H9 (cell line): ENCODE measurements at regions not wholly inside any gene's neighbourhood (a gene's known extent, or its start where the extent isn't known, plus 50 kb on each side); places are given as distances from the start of the nearest gene placed in this dataset.

Experiments
- DNase-seq: peaks from one replicate; pipeline ENCODE4 v3.0.0-alpha.2; 2017
- H2AFZ ChIP-seq: one replicate; pipeline ENCODE4 v1.6.1; 2013; ENCODE audit warnings: mild to moderate bottlenecking, low read length, control low read depth, moderate library complexity
- H2AK5ac ChIP-seq: 2 replicates; pipeline ENCODE4 v1.6.1; 2013; ENCODE audit warnings: low read length, control low read depth, mixed read lengths; ENCODE audit not compliant: insufficient read length
- H2BK120ac ChIP-seq: one replicate; pipeline ENCODE4 v1.6.1; 2013; ENCODE audit warnings: low read depth, mild to moderate bottlenecking, low read length, control low read depth, inconsistent platforms; ENCODE audit not compliant: poor library complexity, severe bottlenecking
- H2BK12ac ChIP-seq: 2 replicates; pipeline ENCODE4 v1.6.1; 2013; ENCODE audit warnings: low read length, control low read depth, mixed read lengths, low read depth; ENCODE audit not compliant: insufficient read length
- H2BK15ac ChIP-seq: 2 replicates; pipeline ENCODE4 v1.6.1; 2013; ENCODE audit warnings: low read depth, low read length, control low read depth
- H2BK20ac ChIP-seq: one replicate; pipeline ENCODE4 v1.6.1; 2013; ENCODE audit warnings: low read depth, mild to moderate bottlenecking, low read length, control low read depth, inconsistent platforms; ENCODE audit not compliant: poor library complexity, severe bottlenecking
- H2BK5ac ChIP-seq: 2 replicates; pipeline ENCODE4 v1.6.1; 2013; ENCODE audit warnings: low read length, control low read depth, mixed read lengths; ENCODE audit not compliant: insufficient read length
- H3K14ac ChIP-seq: 2 replicates; pipeline ENCODE4 v1.6.1; 2013; ENCODE audit warnings: low read length, control low read depth; ENCODE audit not compliant: insufficient read depth
- H3K18ac ChIP-seq: 2 replicates; pipeline ENCODE4 v1.6.1; 2013; ENCODE audit warnings: low read depth, mild to moderate bottlenecking, mixed read lengths, low read length, control low read depth; ENCODE audit not compliant: insufficient read length
- H3K23ac ChIP-seq: 2 replicates; pipeline ENCODE4 v1.6.1; 2013; ENCODE audit warnings: low read length, control low read depth, mixed read lengths, low read depth; ENCODE audit not compliant: insufficient read length
- H3K23me2 ChIP-seq: 2 replicates; pipeline ENCODE4 v1.6.1; 2013; ENCODE audit warnings: low read depth, mild to moderate bottlenecking, mixed read lengths, low read length, control low read depth; ENCODE audit not compliant: insufficient read length, poor library complexity, severe bottlenecking
- H3K27ac ChIP-seq: 2 replicates; pipeline ENCODE4 v1.5.1; 2013; ENCODE audit warnings: low read length, control low read depth, mixed read lengths, low read depth; ENCODE audit not compliant: insufficient read length
- H3K27me3 ChIP-seq: 2 replicates; pipeline ENCODE4 v1.6.1; 2013; ENCODE audit warnings: low read length, control low read depth, inconsistent platforms; ENCODE audit not compliant: insufficient read depth
- H3K4ac ChIP-seq: 2 replicates; pipeline ENCODE4 v1.6.1; 2013; ENCODE audit warnings: low read depth, mild to moderate bottlenecking, control low read depth, inconsistent platforms, low read length, moderate library complexity
- H3K4me1 ChIP-seq: 2 replicates; pipeline ENCODE4 v1.6.1; 2013; ENCODE audit warnings: low read length, control low read depth, inconsistent platforms; ENCODE audit not compliant: insufficient read depth
- H3K4me2 ChIP-seq: 2 replicates; pipeline ENCODE4 v1.6.1; 2013; ENCODE audit warnings: low read length, control low read depth, mixed read lengths; ENCODE audit not compliant: insufficient read length, insufficient read depth
- H3K56ac ChIP-seq: 2 replicates; pipeline ENCODE4 v1.6.1; 2013; ENCODE audit warnings: low read depth, mild to moderate bottlenecking, mixed read lengths, low read length, control low read depth; ENCODE audit not compliant: insufficient read length
- H3K79me1 ChIP-seq: 2 replicates; pipeline ENCODE4 v1.6.1; 2013; ENCODE audit warnings: low read depth, mild to moderate bottlenecking, moderate library complexity, low read length, control low read depth, inconsistent platforms; ENCODE audit not compliant: insufficient read depth, poor library complexity, severe bottlenecking
- H3K79me2 ChIP-seq: 2 replicates; pipeline ENCODE4 v1.6.1; 2013; ENCODE audit warnings: low read length, control low read depth, inconsistent platforms; ENCODE audit not compliant: insufficient read depth
- H3K9ac ChIP-seq: 2 replicates; pipeline ENCODE4 v1.6.1; 2013; ENCODE audit warnings: low read length, control low read depth, mixed read lengths; ENCODE audit not compliant: insufficient read length; ENCODE audit errors: extremely low read depth
- H3K9me3 ChIP-seq: one replicate; pipeline ENCODE4 v1.6.1; 2013; ENCODE audit warnings: low read depth, low read length, inconsistent platforms; ENCODE audit not compliant: control insufficient read depth
- H3T11ph ChIP-seq: one replicate; pipeline ENCODE4 v1.6.1; 2013; ENCODE audit warnings: mild to moderate bottlenecking, low read length, control low read depth, inconsistent platforms
- H4K20me1 ChIP-seq: one replicate; pipeline ENCODE4 v1.6.1; 2013; ENCODE audit not compliant: control insufficient read depth, insufficient read length, insufficient read depth
- H4K5ac ChIP-seq: 2 replicates; pipeline ENCODE4 v1.6.1; 2013; ENCODE audit warnings: low read depth, mild to moderate bottlenecking, mixed read lengths, low read length, control low read depth; ENCODE audit not compliant: insufficient read length
- H4K8ac ChIP-seq: replicated peaks from 2 replicates; pipeline ENCODE4 v1.6.1; 2013; ENCODE audit warnings: low read length, control low read depth, mixed read lengths, low read depth; ENCODE audit not compliant: insufficient read length
- H4K91ac ChIP-seq: 2 replicates; pipeline ENCODE4 v1.6.1; 2013; ENCODE audit warnings: low read depth, mild to moderate bottlenecking, moderate library complexity, mixed read lengths, low read length, control low read depth; ENCODE audit not compliant: insufficient read length
- H3K27ac Mint-ChIP-seq, 3 experiments: 2 replicates in 2 of 3; 3 replicates in 1 of 3; pipeline ENCODE4 v1.8.0; 2020 to 2021; ENCODE audit warnings: mixed read lengths in 3 of 3, mild to moderate bottlenecking in 1 of 3, moderate library complexity in 1 of 3
- H3K27me3 Mint-ChIP-seq: 2 replicates; pipeline ENCODE4 v1.8.0; 2021; ENCODE audit warnings: low read depth, mild to moderate bottlenecking, moderate library complexity, mixed read lengths
- H3K36me3 Mint-ChIP-seq, 3 experiments: 2 replicates in 2 of 3; 3 replicates in 1 of 3; pipeline ENCODE4 v1.8.0; 2020 to 2021; ENCODE audit warnings: low read depth in 3 of 3, mixed read lengths in 3 of 3; ENCODE audit not compliant: insufficient read depth in 1 of 3
- H3K4me1 Mint-ChIP-seq, 2 experiments: 2 replicates each; pipeline ENCODE4 v1.8.0; 2020; ENCODE audit warnings: mixed read lengths in 2 of 2
- H3K4me3 Mint-ChIP-seq, 2 experiments: 2 replicates in 1 of 2; 3 replicates in 1 of 2; pipeline ENCODE4 v1.8.0; 2020 to 2021; ENCODE audit warnings: mild to moderate bottlenecking in 2 of 2, mixed read lengths in 2 of 2, moderate library complexity in 1 of 2
- H3K9me3 Mint-ChIP-seq, 2 experiments: 2 replicates in 1 of 2; 3 replicates in 1 of 2; pipeline ENCODE4 v1.8.0; 2020; ENCODE audit warnings: mild to moderate bottlenecking in 2 of 2, mixed read lengths in 2 of 2, moderate library complexity in 1 of 2
- WGBS: extraction: QIAGEN DNeasy Blood & Tissue Kit; methylation state at CpG from one replicate; pipeline ENCODE4 v1.1.7; 2013; ENCODE audit warnings: missing lambda C conversion rate, low lambda C conversion rate, mixed read lengths; ENCODE audit not compliant: insufficient read length; ENCODE audit errors: extremely low coverage; 5-methylcytosine and 5-hydroxymethylcytosine counted together
- TF ChIP-seq, protein P1 (sequence below): fragments of 200-600 bp; sonication (generic); conservative IDR thresholded peaks from 3 replicates; pipeline ENCODE4 v1.8.0; 2021; ENCODE audit warnings: antibody characterized with exemption, mild to moderate bottlenecking

GRCh38 chr1:4394366-4394765 lies 260.0 kb upstream of the AJAP1 start:
- Histone ChIP-seq H3K9ac (no peak overlapping the region), H2BK12ac (no peak overlapping the region), H3K27ac (no peak overlapping the region), H3K79me1 (no peaks in the 10 kb centered on the region), H2BK15ac (no peak overlapping the region), H3K4ac (no peak overlapping the region), H2AFZ (no peak overlapping the region), H3K27me3 (no peaks in the 10 kb centered on the region), H2BK20ac (no peak overlapping the region), H3K56ac (no peak overlapping the region), H4K8ac (no peak overlapping the region), H3K14ac (no peak overlapping the region), H3K4me1 (no peaks in the 10 kb centered on the region), H4K20me1 (no peaks in the 10 kb centered on the region), H3T11ph (no peak overlapping the region), H4K91ac (no peak overlapping the region), H3K79me2 (no peaks in the 10 kb centered on the region), H3K23me2 (peaks cover 3% of the 10 kb centered on the region), H2AK5ac (no peak overlapping the region), H2BK5ac (no peak overlapping the region), H4K5ac (no peak overlapping the region), H3K18ac (no peak overlapping the region), H3K23ac (no peak overlapping the region), H3K9me3 (peaks cover 3% of the 10 kb centered on the region), H2BK120ac (no peak overlapping the region), H3K4me2 (no peak overlapping the region)
- no peak overlapping the region for H3K4me3 Mint-ChIP-seq
- DNase-seq, result no peak
- peaks cover 0 to 12% (median 5%) of the 10 kb centered on the region in 3 experiments; a peak in 4 of 7 replicates for H3K36me3 Mint-ChIP-seq
- no CpG with 5 or more reads among the region's 8 CpGs for WGBS
- TF ChIP-seq, protein P1, sequence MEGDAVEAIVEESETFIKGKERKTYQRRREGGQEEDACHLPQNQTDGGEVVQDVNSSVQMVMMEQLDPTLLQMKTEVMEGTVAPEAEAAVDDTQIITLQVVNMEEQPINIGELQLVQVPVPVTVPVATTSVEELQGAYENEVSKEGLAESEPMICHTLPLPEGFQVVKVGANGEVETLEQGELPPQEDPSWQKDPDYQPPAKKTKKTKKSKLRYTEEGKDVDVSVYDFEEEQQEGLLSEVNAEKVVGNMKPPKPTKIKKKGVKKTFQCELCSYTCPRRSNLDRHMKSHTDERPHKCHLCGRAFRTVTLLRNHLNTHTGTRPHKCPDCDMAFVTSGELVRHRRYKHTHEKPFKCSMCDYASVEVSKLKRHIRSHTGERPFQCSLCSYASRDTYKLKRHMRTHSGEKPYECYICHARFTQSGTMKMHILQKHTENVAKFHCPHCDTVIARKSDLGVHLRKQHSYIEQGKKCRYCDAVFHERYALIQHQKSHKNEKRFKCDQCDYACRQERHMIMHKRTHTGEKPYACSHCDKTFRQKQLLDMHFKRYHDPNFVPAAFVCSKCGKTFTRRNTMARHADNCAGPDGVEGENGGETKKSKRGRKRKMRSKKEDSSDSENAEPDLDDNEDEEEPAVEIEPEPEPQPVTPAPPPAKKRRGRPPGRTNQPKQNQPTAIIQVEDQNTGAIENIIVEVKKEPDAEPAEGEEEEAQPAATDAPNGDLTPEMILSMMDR, result no peak
- peaks cover 21% of the 10 kb centered on the region for H3K27me3 Mint-ChIP-seq
- H3K4me1 Mint-ChIP-seq, result peaks cover 13 to 17% of the 10 kb centered on the region in 2 experiments
- peaks cover 31 to 40% of the 10 kb centered on the region in 2 experiments for H3K9me3 Mint-ChIP-seq
- H3K27ac Mint-ChIP-seq, result no peak overlapping the region
